HEK293 (cell line): ENCODE measurements at regions not wholly inside any gene's neighbourhood (a gene's known extent, or its start where the extent isn't known, plus 50 kb on each side); places are given as distances from the start of the nearest gene placed in this dataset.

ENCODE experiments used
- SP3 ChIP-seq: fragments of 450-650 bp; formaldehyde crosslinking; IDR thresholded peaks from 2 replicates; pipeline ENCODE4 v1.5.1; 2016; ENCODE audit warnings: missing biosample characterization, missing genetic modification characterization
- YY1 ChIP-seq: fragments of 450-650 bp; formaldehyde crosslinking; IDR thresholded peaks from 2 replicates; pipeline ENCODE4 v1.5.1; 2018; ENCODE audit warnings: missing biosample characterization, missing genetic modification characterization
- ZBTB26 ChIP-seq: fragments of 450-650 bp; formaldehyde crosslinking; optimal IDR thresholded peaks from 2 replicates; pipeline ENCODE3; 2016; ENCODE audit warnings: missing biosample characterization, mild to moderate bottlenecking, missing genetic modification characterization
- ZBTB49 ChIP-seq: fragments of 450-650 bp; formaldehyde crosslinking; IDR thresholded peaks from 2 replicates; pipeline ENCODE4 v1.5.1; 2016; ENCODE audit warnings: missing biosample characterization, missing genetic modification characterization, low read depth
- ZIC2 ChIP-seq: fragments of 450-650 bp; formaldehyde crosslinking; IDR thresholded peaks from 2 replicates; pipeline ENCODE4 v1.5.1; 2016; ENCODE audit warnings: missing biosample characterization, missing genetic modification characterization
- ZNF10 ChIP-seq: fragments of 450-650 bp; formaldehyde crosslinking; IDR thresholded peaks from 2 replicates; pipeline ENCODE4 v1.5.1; 2017; ENCODE audit warnings: missing biosample characterization, missing genetic modification characterization
- ZNF140 ChIP-seq: fragments of 450-650 bp; formaldehyde crosslinking; IDR thresholded peaks from 2 replicates; pipeline ENCODE4 v1.5.1; 2016; ENCODE audit warnings: missing biosample characterization, missing genetic modification characterization
- ZNF341 ChIP-seq: fragments of 450-650 bp; formaldehyde crosslinking; IDR thresholded peaks from 2 replicates; pipeline ENCODE4; 2016; ENCODE audit warnings: low read depth, missing biosample characterization, missing genetic modification characterization
- ZNF830 ChIP-seq: fragments of 450-650 bp; IDR thresholded peaks from 2 replicates; pipeline ENCODE4 v1.5.0; 2018; ENCODE audit warnings: missing biosample characterization, missing genetic modification characterization, low read depth, mild to moderate bottlenecking, moderate library complexity
- TF ChIP-seq, protein P1 (sequence below): fragments of 450-650 bp; formaldehyde crosslinking; IDR thresholded peaks from 2 replicates; pipeline ENCODE4 v1.5.1; 2016; ENCODE audit warnings: missing biosample characterization, missing genetic modification characterization
- TF ChIP-seq, protein P2 (sequence below): fragments of 450-650 bp; formaldehyde crosslinking; IDR thresholded peaks from 2 replicates; pipeline ENCODE4 v1.5.0; 2017; ENCODE audit warnings: missing biosample characterization, missing genetic modification characterization, borderline replicate concordance

DNA sequence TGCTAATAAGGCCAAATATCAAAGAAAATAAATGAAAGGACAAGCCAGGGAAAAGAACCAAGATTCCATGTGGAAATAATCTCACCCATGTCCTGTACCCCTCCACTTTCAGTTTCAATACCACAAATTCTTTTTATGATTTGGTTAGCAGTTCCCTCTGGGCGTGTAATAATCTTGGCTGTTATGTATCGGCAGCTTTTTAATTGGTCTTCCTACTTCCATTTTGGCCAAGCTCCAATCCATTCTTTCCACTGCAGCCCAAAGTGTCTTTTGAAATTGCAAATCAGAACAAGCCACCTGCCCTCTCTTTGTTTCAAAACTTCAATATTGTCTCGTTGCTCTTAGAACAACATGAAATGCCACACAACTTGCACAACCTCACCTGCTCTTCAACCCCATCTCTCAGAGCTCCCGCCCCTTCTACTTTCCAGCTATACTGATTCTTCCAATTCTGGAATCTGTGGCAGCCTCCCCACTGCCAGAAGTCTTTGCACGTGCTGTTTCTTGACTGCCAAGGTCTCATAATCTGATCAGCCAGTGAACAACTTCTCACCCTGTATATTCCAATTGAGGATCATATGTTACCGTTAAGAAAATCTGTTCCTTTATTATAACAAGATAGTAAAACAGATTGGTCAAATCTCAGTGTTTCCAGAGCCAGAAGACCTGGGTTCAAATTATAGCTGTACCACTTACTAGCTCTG is 354.5 kb downstream of the CBLN4 start:
- no peak for TF ChIP-seq YY1 (tag by site-specific recombination)
- TF ChIP-seq, protein P1, sequence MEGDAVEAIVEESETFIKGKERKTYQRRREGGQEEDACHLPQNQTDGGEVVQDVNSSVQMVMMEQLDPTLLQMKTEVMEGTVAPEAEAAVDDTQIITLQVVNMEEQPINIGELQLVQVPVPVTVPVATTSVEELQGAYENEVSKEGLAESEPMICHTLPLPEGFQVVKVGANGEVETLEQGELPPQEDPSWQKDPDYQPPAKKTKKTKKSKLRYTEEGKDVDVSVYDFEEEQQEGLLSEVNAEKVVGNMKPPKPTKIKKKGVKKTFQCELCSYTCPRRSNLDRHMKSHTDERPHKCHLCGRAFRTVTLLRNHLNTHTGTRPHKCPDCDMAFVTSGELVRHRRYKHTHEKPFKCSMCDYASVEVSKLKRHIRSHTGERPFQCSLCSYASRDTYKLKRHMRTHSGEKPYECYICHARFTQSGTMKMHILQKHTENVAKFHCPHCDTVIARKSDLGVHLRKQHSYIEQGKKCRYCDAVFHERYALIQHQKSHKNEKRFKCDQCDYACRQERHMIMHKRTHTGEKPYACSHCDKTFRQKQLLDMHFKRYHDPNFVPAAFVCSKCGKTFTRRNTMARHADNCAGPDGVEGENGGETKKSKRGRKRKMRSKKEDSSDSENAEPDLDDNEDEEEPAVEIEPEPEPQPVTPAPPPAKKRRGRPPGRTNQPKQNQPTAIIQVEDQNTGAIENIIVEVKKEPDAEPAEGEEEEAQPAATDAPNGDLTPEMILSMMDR (tag by site-specific recombination): no peak
- no peak for TF ChIP-seq ZBTB49 (tag by site-specific recombination)
- TF ChIP-seq, protein P2, sequence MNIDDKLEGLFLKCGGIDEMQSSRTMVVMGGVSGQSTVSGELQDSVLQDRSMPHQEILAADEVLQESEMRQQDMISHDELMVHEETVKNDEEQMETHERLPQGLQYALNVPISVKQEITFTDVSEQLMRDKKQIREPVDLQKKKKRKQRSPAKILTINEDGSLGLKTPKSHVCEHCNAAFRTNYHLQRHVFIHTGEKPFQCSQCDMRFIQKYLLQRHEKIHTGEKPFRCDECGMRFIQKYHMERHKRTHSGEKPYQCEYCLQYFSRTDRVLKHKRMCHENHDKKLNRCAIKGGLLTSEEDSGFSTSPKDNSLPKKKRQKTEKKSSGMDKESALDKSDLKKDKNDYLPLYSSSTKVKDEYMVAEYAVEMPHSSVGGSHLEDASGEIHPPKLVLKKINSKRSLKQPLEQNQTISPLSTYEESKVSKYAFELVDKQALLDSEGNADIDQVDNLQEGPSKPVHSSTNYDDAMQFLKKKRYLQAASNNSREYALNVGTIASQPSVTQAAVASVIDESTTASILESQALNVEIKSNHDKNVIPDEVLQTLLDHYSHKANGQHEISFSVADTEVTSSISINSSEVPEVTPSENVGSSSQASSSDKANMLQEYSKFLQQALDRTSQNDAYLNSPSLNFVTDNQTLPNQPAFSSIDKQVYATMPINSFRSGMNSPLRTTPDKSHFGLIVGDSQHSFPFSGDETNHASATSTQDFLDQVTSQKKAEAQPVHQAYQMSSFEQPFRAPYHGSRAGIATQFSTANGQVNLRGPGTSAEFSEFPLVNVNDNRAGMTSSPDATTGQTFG (tag by site-specific recombination): no peak
- TF ChIP-seq ZNF10 (tag by site-specific recombination): no peak
- no peak for TF ChIP-seq ZNF341 (tag by site-specific recombination)
- no peak for TF ChIP-seq ZBTB26
- no peak for TF ChIP-seq ZNF140 (tag by site-specific recombination)
- no peak for TF ChIP-seq ZIC2 (tag by site-specific recombination)
- no peak for TF ChIP-seq SP3 (tag by site-specific recombination)
- no peak for TF ChIP-seq ZNF830
